GM12878 (cell line): ENCODE measurements at regions not wholly inside any gene's neighbourhood (a gene's known extent, or its start where the extent isn't known, plus 50 kb on each side); places are given as distances from the start of the nearest gene placed in this dataset.
"Not testable (repeated sequence)": the region's sequence is repeated elsewhere in the genome, so short reads cannot be mapped to it uniquely, and the experiment has no call there.

ENCODE experiments used
- CEBPB ChIP-seq, 2 experiments: fragments of 150-350 bp in 1 of 2; IDR thresholded peaks; 2 replicates each; pipeline ENCODE4 v1.6.1; 2012 to 2014; ENCODE audit warnings: low read depth in 2 of 2, low read length in 2 of 2, borderline replicate concordance in 1 of 2, inconsistent platforms in 1 of 2
- EZH2 ChIP-seq: IDR thresholded peaks from 2 replicates; pipeline ENCODE4 v1.6.1; 2012; ENCODE audit warnings: low read depth, mild to moderate bottlenecking, control low read depth, inconsistent platforms, low read length, borderline replicate concordance; ENCODE audit not compliant: control insufficient read depth
- LARP7 ChIP-seq: fragments of 450-650 bp; IDR thresholded peaks from 2 replicates; pipeline ENCODE4 v1.6.1; 2017; ENCODE audit warnings: mild to moderate bottlenecking
- POLR2A ChIP-seq: IDR thresholded peaks from 2 replicates; pipeline ENCODE4 v1.6.1; 2011; ENCODE audit warnings: low read depth, mild to moderate bottlenecking, low read length
- POLR2AphosphoS5 ChIP-seq: IDR thresholded peaks from 2 replicates; pipeline ENCODE4 v1.6.1; 2011; ENCODE audit warnings: mild to moderate bottlenecking, low read length, inconsistent platforms
- POU2F2 ChIP-seq: IDR thresholded peaks from 3 replicates; pipeline ENCODE4 v1.6.1; 2011; ENCODE audit warnings: low read depth, mild to moderate bottlenecking, low read length, borderline replicate concordance
- SMC3 ChIP-seq: IDR thresholded peaks from 2 replicates; pipeline ENCODE4 v1.6.1; 2011; ENCODE audit warnings: low read length, improper control_type of control experiment, borderline replicate concordance
- STAT1 ChIP-seq: fragments of 450-650 bp; conservative IDR thresholded peaks from 2 replicates; pipeline ENCODE4 v1.6.1; 2014; ENCODE audit warnings: antibody characterized with exemption, mild to moderate bottlenecking
- SUZ12 ChIP-seq: fragments of 200-600 bp; sonication (generic); IDR thresholded peaks from one replicate; pipeline ENCODE4 v1.6.1; 2018; ENCODE audit warnings: antibody characterized with exemption, mild to moderate bottlenecking; ENCODE audit not compliant: unreplicated experiment
- TF ChIP-seq, protein P1 (sequence below), 3 experiments: IDR thresholded peaks in 2 of 3; conservative IDR thresholded peaks in 1 of 3; 2 replicates each; pipeline ENCODE4 v1.5.1; 2011; ENCODE audit warnings: low read depth in 3 of 3, low read length in 3 of 3, mild to moderate bottlenecking in 3 of 3, control low read depth in 2 of 3, moderate library complexity in 2 of 3, inconsistent platforms in 1 of 3, mixed read lengths in 1 of 3; ENCODE audit not compliant: control insufficient read depth in 2 of 3, insufficient read depth in 1 of 3; ENCODE audit errors: extremely low read depth in 1 of 3
- TF ChIP-seq, protein P2 (sequence below): IDR thresholded peaks from 2 replicates; pipeline ENCODE4 v1.6.1; 2012; ENCODE audit warnings: mild to moderate bottlenecking, low read depth, low read length

DNA sequence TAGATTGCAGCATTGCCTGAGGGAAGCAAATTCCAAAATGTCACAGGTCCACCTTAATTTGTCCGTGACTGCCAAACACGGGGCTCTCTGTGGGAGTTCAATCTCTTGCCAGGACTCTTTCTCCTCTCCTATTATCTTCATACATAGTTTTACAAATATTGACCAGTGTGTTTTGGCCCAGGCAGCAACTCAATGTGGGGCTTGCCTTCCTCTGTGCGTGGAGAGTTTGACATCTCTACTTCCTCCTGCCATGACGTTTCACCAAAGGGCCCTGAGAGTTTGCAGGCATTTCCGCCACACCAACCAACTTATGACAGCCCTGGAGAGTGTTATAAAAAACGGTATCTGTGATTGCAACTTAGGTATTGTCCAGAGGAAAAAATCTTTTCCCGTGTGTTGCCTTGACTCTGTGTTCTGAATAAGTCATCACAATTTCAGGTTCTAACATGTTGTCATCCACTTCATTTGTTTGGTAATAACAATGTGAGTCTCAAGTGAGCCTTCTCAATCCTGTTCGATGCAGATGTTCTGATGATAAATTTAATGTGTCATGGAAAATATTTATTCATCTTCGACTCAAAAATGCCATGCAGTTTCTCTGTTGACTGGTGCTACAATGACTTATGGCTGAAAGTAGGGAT, 106.0 kb downstream of the PWWP3B start:
- not testable (repeated sequence) for TF ChIP-seq POU2F2; POLR2A; SMC3; LARP7; POLR2AphosphoS5; STAT1; SUZ12; CEBPB (IDR thresholded peaks at IDR 0.05; ENCODE audit: borderline replicate concordance in 1 of 2, low read depth in 2 of 2, low read length in 2 of 2); EZH2
- TF ChIP-seq, protein P1, sequence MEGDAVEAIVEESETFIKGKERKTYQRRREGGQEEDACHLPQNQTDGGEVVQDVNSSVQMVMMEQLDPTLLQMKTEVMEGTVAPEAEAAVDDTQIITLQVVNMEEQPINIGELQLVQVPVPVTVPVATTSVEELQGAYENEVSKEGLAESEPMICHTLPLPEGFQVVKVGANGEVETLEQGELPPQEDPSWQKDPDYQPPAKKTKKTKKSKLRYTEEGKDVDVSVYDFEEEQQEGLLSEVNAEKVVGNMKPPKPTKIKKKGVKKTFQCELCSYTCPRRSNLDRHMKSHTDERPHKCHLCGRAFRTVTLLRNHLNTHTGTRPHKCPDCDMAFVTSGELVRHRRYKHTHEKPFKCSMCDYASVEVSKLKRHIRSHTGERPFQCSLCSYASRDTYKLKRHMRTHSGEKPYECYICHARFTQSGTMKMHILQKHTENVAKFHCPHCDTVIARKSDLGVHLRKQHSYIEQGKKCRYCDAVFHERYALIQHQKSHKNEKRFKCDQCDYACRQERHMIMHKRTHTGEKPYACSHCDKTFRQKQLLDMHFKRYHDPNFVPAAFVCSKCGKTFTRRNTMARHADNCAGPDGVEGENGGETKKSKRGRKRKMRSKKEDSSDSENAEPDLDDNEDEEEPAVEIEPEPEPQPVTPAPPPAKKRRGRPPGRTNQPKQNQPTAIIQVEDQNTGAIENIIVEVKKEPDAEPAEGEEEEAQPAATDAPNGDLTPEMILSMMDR (IDR thresholded peaks at IDR 0.05 in 2 of 3, conservative IDR thresholded peaks at IDR 0.05 in 1 of 3; ENCODE audit: control insufficient read depth in 2 of 3, extremely low read depth in 1 of 3, insufficient read depth in 1 of 3, low read depth in 3 of 3, low read length in 3 of 3) = not testable (repeated sequence)
- TF ChIP-seq, protein P2, sequence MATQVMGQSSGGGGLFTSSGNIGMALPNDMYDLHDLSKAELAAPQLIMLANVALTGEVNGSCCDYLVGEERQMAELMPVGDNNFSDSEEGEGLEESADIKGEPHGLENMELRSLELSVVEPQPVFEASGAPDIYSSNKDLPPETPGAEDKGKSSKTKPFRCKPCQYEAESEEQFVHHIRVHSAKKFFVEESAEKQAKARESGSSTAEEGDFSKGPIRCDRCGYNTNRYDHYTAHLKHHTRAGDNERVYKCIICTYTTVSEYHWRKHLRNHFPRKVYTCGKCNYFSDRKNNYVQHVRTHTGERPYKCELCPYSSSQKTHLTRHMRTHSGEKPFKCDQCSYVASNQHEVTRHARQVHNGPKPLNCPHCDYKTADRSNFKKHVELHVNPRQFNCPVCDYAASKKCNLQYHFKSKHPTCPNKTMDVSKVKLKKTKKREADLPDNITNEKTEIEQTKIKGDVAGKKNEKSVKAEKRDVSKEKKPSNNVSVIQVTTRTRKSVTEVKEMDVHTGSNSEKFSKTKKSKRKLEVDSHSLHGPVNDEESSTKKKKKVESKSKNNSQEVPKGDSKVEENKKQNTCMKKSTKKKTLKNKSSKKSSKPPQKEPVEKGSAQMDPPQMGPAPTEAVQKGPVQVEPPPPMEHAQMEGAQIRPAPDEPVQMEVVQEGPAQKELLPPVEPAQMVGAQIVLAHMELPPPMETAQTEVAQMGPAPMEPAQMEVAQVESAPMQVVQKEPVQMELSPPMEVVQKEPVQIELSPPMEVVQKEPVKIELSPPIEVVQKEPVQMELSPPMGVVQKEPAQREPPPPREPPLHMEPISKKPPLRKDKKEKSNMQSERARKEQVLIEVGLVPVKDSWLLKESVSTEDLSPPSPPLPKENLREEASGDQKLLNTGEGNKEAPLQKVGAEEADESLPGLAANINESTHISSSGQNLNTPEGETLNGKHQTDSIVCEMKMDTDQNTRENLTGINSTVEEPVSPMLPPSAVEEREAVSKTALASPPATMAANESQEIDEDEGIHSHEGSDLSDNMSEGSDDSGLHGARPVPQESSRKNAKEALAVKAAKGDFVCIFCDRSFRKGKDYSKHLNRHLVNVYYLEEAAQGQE = not testable (repeated sequence)
